SK-N-SH (cell line): ENCODE measurements at regions not wholly inside any gene's neighbourhood (a gene's known extent, or its start where the extent isn't known, plus 50 kb on each side); places are given as distances from the start of the nearest gene placed in this dataset.

Experiments used
- CTCF ChIA-PET: fragments of 300-600, 350-600 bp; formaldehyde crosslinking; extraction: SDS; loops from one replicate; lab custom pipeline; 2021; lab: Yijun Ruan, JAX
- POLR2A ChIA-PET: fragments of 350-600 bp; sonication (Branson Sonifier 250); formaldehyde crosslinking; extraction: SDS; loops from one replicate; lab custom pipeline; 2020; ENCODE audit warnings: antibody characterized with exemption, inconsistent platforms; lab: Yijun Ruan, JAX
- DNase-seq: peaks from one replicate; pipeline ENCODE4 v3.0.0; 2012
- H2AFZ ChIP-seq: fragments of 200-600 bp; sonication (generic); 2 replicates; pipeline ENCODE4 v1.8.1; 2016; ENCODE audit warnings: antibody characterized with exemption, mild to moderate bottlenecking, low read depth
- H3F3A ChIP-seq: fragments of 200-600 bp; sonication (generic); replicated peaks from 2 replicates; pipeline ENCODE3; 2016; ENCODE audit warnings: antibody characterized with exemption, mild to moderate bottlenecking; ENCODE audit not compliant: insufficient read depth
- H3K27ac ChIP-seq, 2 experiments: fragments of 200-500 bp in 1 of 2; fragments of 200-600 bp in 1 of 2; sonication (Bioruptor generic) in 1 of 2; sonication (generic), shearing (Covaris generic) in 1 of 2; 2 replicates each; pipeline versions ENCODE4 v1.5.1 to v1.6.1; 2014 to 2016; ENCODE audit warnings: low read depth in 2 of 2, inconsistent platforms in 1 of 2, low read length in 1 of 2, mild to moderate bottlenecking in 1 of 2, mixed read lengths in 1 of 2
- H3K27me3 ChIP-seq: fragments of 200-600 bp; sonication (generic), shearing (Covaris generic); 2 replicates; pipeline ENCODE4 v1.6.1; 2016; ENCODE audit warnings: mixed run types; ENCODE audit not compliant: insufficient read depth
- H3K36me3 ChIP-seq, 2 experiments: fragments of 200-500 bp in 1 of 2; fragments of 200-600 bp in 1 of 2; sonication (Bioruptor generic) in 1 of 2; sonication (generic) in 1 of 2; replicated peaks in 1 of 2; 2 replicates each; pipeline versions ENCODE3 to v1.5.1; 2014 to 2016; ENCODE audit warnings: low read length in 1 of 2, mild to moderate bottlenecking in 1 of 2; ENCODE audit not compliant: insufficient read depth in 2 of 2, control insufficient read depth in 1 of 2
- H3K4me1 ChIP-seq, 2 experiments: fragments of 200-500 bp in 1 of 2; fragments of 200-600 bp in 1 of 2; sonication (Bioruptor generic) in 1 of 2; sonication (generic), shearing (Covaris generic) in 1 of 2; 2 replicates each; pipeline versions ENCODE4 v1.5.1 to v1.6.1; 2014 to 2016; ENCODE audit warnings: low read depth in 1 of 2, low read length in 1 of 2, mixed run types in 1 of 2; ENCODE audit not compliant: insufficient read depth in 2 of 2, control insufficient read depth in 1 of 2
- H3K4me2 ChIP-seq: fragments of 200-600 bp; sonication (generic), shearing (Covaris generic); 2 replicates; pipeline ENCODE4 v1.6.1; 2017; ENCODE audit warnings: mixed run types
- H3K4me3 ChIP-seq, 2 experiments: fragments of 200-500 bp in 1 of 2; fragments of 200-600 bp in 1 of 2; sonication (Bioruptor generic) in 1 of 2; sonication (generic), shearing (Covaris generic) in 1 of 2; 2 replicates each; pipeline versions ENCODE4 v1.5.1 to v1.8.1; 2014 to 2016; ENCODE audit warnings: low read depth in 2 of 2, inconsistent platforms in 1 of 2, low read length in 1 of 2, mild to moderate bottlenecking in 1 of 2, mixed read lengths in 1 of 2, moderate library complexity in 1 of 2
- H3K79me2 ChIP-seq: fragments of 200-600 bp; sonication (generic); 2 replicates; pipeline ENCODE4 v1.8.1; 2017; ENCODE audit warnings: mild to moderate bottlenecking; ENCODE audit not compliant: insufficient read depth
- H3K9ac ChIP-seq: fragments of 200-600 bp; sonication (generic); 2 replicates; pipeline ENCODE4 v1.6.1; 2017; ENCODE audit warnings: mixed run types
- H3K9me2 ChIP-seq: fragments of 200-600 bp; sonication (generic); 2 replicates; pipeline ENCODE4 v1.6.1; 2017; ENCODE audit warnings: mixed run types
- H3K9me3 ChIP-seq: fragments of 200-600 bp; sonication (generic); 2 replicates; pipeline ENCODE4 v1.6.1; 2017; ENCODE audit warnings: mixed run types, mild to moderate bottlenecking, moderate library complexity
- H4K20me1 ChIP-seq: fragments of 200-600 bp; sonication (generic); 2 replicates; pipeline ENCODE4 v1.6.1; 2017; ENCODE audit warnings: mild to moderate bottlenecking, mixed run types; ENCODE audit not compliant: insufficient read depth
- CHD2 ChIP-seq: fragments of 150-350 bp; IDR thresholded peaks from 2 replicates; pipeline ENCODE4 v1.6.1; 2018; ENCODE audit warnings: low read length; ENCODE audit not compliant: partially characterized antibody
- EP300 ChIP-seq, 2 experiments: IDR thresholded peaks; 2 replicates each; pipeline versions ENCODE4 v1.4.0 to v1.6.1; 2012; ENCODE audit warnings: borderline replicate concordance in 1 of 2, low read depth in 1 of 2, low read length in 1 of 2
- FOXJ3 ChIP-seq: sonication (generic); formaldehyde crosslinking; IDR thresholded peaks from 2 replicates; pipeline ENCODE4 v1.5.1; 2020; ENCODE audit warnings: mild to moderate bottlenecking, missing genetic modification reagents
- FOXM1 ChIP-seq: IDR thresholded peaks from 2 replicates; pipeline ENCODE4 v1.4.0; 2012; ENCODE audit warnings: low read depth, mild to moderate bottlenecking
- GABPA ChIP-seq: IDR thresholded peaks from 2 replicates; pipeline ENCODE4 v1.4.0; 2012; ENCODE audit warnings: low read depth, mild to moderate bottlenecking
- NRF1 ChIP-seq: IDR thresholded peaks from 2 replicates; pipeline ENCODE4 v1.6.1; 2012; ENCODE audit warnings: low read depth, mild to moderate bottlenecking, low read length
- PBX3 ChIP-seq: IDR thresholded peaks from 2 replicates; pipeline ENCODE4; 2012
- POLR2AphosphoS5 ChIP-seq: IDR thresholded peaks from 2 replicates; pipeline ENCODE4 v1.6.1; 2012; ENCODE audit warnings: low read depth, low read length
- RAD21 ChIP-seq: IDR thresholded peaks from 2 replicates; pipeline ENCODE4 v1.6.1; 2012; ENCODE audit warnings: mild to moderate bottlenecking, low read length
- SMC3 ChIP-seq: IDR thresholded peaks from 2 replicates; pipeline ENCODE4 v1.6.1; 2012; ENCODE audit warnings: low read depth, low read length, improper control_type of control experiment
- TAF1 ChIP-seq: IDR thresholded peaks from 2 replicates; pipeline ENCODE4 v1.6.1; 2012; ENCODE audit warnings: low read depth, mild to moderate bottlenecking, low read length, moderate library complexity, borderline replicate concordance
- TCF12 ChIP-seq: IDR thresholded peaks from 2 replicates; pipeline ENCODE4 v1.4.0; 2012
- TEAD4 ChIP-seq: IDR thresholded peaks from 2 replicates; pipeline ENCODE4 v1.4.0; 2012; ENCODE audit warnings: mild to moderate bottlenecking, borderline replicate concordance; ENCODE audit not compliant: insufficient read depth
- YY1 ChIP-seq: IDR thresholded peaks from 2 replicates; pipeline ENCODE4 v1.4.0; 2012; ENCODE audit warnings: low read depth, mild to moderate bottlenecking
- WGBS: methylation state at CpG from one replicate; pipeline ENCODE4 v1.1.6; 2017; ENCODE audit warnings: low lambda C conversion rate; 5-methylcytosine and 5-hydroxymethylcytosine counted together
- TF ChIP-seq, protein P1 (sequence below): IDR thresholded peaks from 2 replicates; pipeline ENCODE4 v1.4.0; 2012; ENCODE audit warnings: low read depth, borderline replicate concordance
- TF ChIP-seq, protein P2 (sequence below): IDR thresholded peaks from 2 replicates; pipeline ENCODE4 v1.4.0; 2012; ENCODE audit warnings: low read depth

- Histone ChIP-seq H3K27me3 (no peaks in the 10 kb centered on the region), H3K9me2 (no peaks in the 10 kb centered on the region), H3K36me3 (no peaks in the 10 kb centered on the region), H3K27ac (no peak overlapping the region), H3K4me3 (no peak overlapping the region), H3K79me2 (no peaks in the 10 kb centered on the region), H2AFZ (no peak overlapping the region), H4K20me1 (no peaks in the 10 kb centered on the region), H3F3A (no peaks in the 10 kb centered on the region), H3K9ac (no peak overlapping the region), H3K9me3 (no peaks in the 10 kb centered on the region), H3K4me2 (no peak overlapping the region), H3K4me1 (no peaks in the 10 kb centered on the region)
- CTCF ChIA-PET: interaction anchor here (1.8 kb wide), 1 partner anchor 11 kb away, joined by 8 read pairs; no protein-coding TSS in a partner anchor
- no peak for DNase-seq
- WGBS: 51% methylated on average over 5 of the region's 5 CpGs
- POLR2A ChIA-PET: no interaction called here
- TF ChIP-seq GABPA: no peak
- TF ChIP-seq RAD21: no peak
These were observed 183.9 kb downstream of the CPEB2 start for GRCh38 chr4:15186149-15186548.

GRCh38 chr4:15186806-15187205, 184.5 kb downstream of the CPEB2 start:
- H3K4me1 ChIP-seq: no peaks in the 10 kb centered on the region
- no peaks in the 10 kb centered on the region for H3K27me3 ChIP-seq
- H3K36me3 ChIP-seq: no peaks in the 10 kb centered on the region
- no peak overlapping the region for H3K4me2 ChIP-seq
- H3K9me2 ChIP-seq: no peaks in the 10 kb centered on the region
- H2AFZ ChIP-seq: no peak overlapping the region
- no peaks in the 10 kb centered on the region for H3F3A ChIP-seq
- no peak for DNase-seq
- H3K27ac ChIP-seq: no peak overlapping the region
- no peaks in the 10 kb centered on the region for H3K79me2 ChIP-seq
- no peaks in the 10 kb centered on the region for H4K20me1 ChIP-seq
- H3K9ac ChIP-seq: no peak overlapping the region
- no peaks in the 10 kb centered on the region for H3K9me3 ChIP-seq
- ChIA-PET CTCF (interaction anchor here (0.7 to 1.8 kb wide), 2 partner anchors 10 to 526 kb away, joined by 3 to 8 read pairs; no protein-coding TSS in a partner anchor), POLR2A (no interaction called here)
- H3K4me3 ChIP-seq: no peak overlapping the region
- no peak for TF ChIP-seq GABPA
- TF ChIP-seq NRF1: no peak
- no peak for TF ChIP-seq TAF1
- no peak for TF ChIP-seq TCF12
- no peak for TF ChIP-seq POLR2AphosphoS5

- no peaks in the 10 kb centered on the region for H3K36me3 ChIP-seq
- no peaks in the 10 kb centered on the region for H3K9me3 ChIP-seq
- H3F3A ChIP-seq: no peaks in the 10 kb centered on the region
- no peak overlapping the region for H3K27ac ChIP-seq
- H2AFZ ChIP-seq: no peak overlapping the region
- H4K20me1 ChIP-seq: no peaks in the 10 kb centered on the region
- no peak for DNase-seq
- no peaks in the 10 kb centered on the region for H3K4me1 ChIP-seq
- no peak overlapping the region for H3K4me3 ChIP-seq
- no peaks in the 10 kb centered on the region for H3K9me2 ChIP-seq
- POLR2A ChIA-PET: no interaction called here
- WGBS: 30% methylated on average over 3 of the region's 3 CpGs
- CTCF ChIA-PET: no interaction called here
- TF ChIP-seq, protein P1, sequence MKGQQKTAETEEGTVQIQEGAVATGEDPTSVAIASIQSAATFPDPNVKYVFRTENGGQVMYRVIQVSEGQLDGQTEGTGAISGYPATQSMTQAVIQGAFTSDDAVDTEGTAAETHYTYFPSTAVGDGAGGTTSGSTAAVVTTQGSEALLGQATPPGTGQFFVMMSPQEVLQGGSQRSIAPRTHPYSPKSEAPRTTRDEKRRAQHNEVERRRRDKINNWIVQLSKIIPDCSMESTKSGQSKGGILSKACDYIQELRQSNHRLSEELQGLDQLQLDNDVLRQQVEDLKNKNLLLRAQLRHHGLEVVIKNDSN: no peak
- TF ChIP-seq, protein P2, sequence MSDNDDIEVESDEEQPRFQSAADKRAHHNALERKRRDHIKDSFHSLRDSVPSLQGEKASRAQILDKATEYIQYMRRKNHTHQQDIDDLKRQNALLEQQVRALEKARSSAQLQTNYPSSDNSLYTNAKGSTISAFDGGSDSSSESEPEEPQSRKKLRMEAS: no peak
- no peak for TF ChIP-seq TEAD4
- TF ChIP-seq TAF1: no peak
- no peak for TF ChIP-seq CHD2
- TF ChIP-seq POLR2AphosphoS5: no peak
- TF ChIP-seq EP300 (IDR thresholded peaks at IDR 0.05; ENCODE audit: borderline replicate concordance in 1 of 2, low read depth in 1 of 2, low read length in 1 of 2): no peak
- TF ChIP-seq FOXJ3 (CRISPR knock-in tag): no peak
- no peak for TF ChIP-seq YY1
- TF ChIP-seq SMC3: no peak
- no peak for TF ChIP-seq PBX3
- no peak for TF ChIP-seq FOXM1
- H3K27me3 ChIP-seq: no peaks in the 10 kb centered on the region
- H3K9ac ChIP-seq: no peak overlapping the region
- no peaks in the 10 kb centered on the region for H3K79me2 ChIP-seq
- H3K4me2 ChIP-seq: no peak overlapping the region
These were observed 186.6 kb downstream of the CPEB2 start for GRCh38 chr4:15188605-15189539.
